ENCODE measurements at regions not wholly inside any gene's neighbourhood (a gene's known extent, or its start where the extent isn't known, plus 50 kb on each side); places are given as distances from the start of the nearest gene placed in this dataset.
"Not testable (repeated sequence)": the region's sequence is repeated elsewhere in the genome, so short reads cannot be mapped to it uniquely, and the experiment has no call there.

GRCh38 chr7:106566196-106566595 is 94.8 kb downstream of the CCDC71L start:
- DNase-seq (ENCODE audit: insufficient read length, low spot score) = no peak
- FAIRE-seq = no peak

GRCh38 chr7:106565428-106565827 is 95.5 kb downstream of the CCDC71L start:
- DNase-seq (ENCODE audit: insufficient read length, low spot score) = no peak
- no peak for FAIRE-seq

- DNase-seq (ENCODE audit: insufficient read length, low spot score) = no peak
- FAIRE-seq = no peak
Observed at GRCh38 chr7:106563466-106564150, 97.3 kb downstream of the CCDC71L start.

GRCh38 chr7:106562711-106563366 is 98.1 kb downstream of the CCDC71L start:
- no peak for FAIRE-seq
- no peak for DNase-seq (ENCODE audit: insufficient read length, low spot score)

- no peak for DNase-seq (ENCODE audit: insufficient read length, low spot score)
- FAIRE-seq = no peak
Observed at GRCh38 chr7:106561666-106562411, 99.1 kb downstream of the CCDC71L start.

- no peak for FAIRE-seq
- no peak for DNase-seq (ENCODE audit: insufficient read length, low spot score)
Observed at GRCh38 chr7:106561151-106561550, 99.8 kb downstream of the CCDC71L start.

- DNase-seq (ENCODE audit: insufficient read length, low spot score) = no peak
- no peak for FAIRE-seq
Observed at GRCh38 chr7:106560482-106560881, 100.5 kb downstream of the CCDC71L start.

GRCh38 chr7:106556244-106556643 is 104.7 kb downstream of the CCDC71L start:
- DNase-seq (ENCODE audit: insufficient read length, low spot score); FAIRE-seq: not testable (repeated sequence)

GRCh38 chr7:106554623-106555022 is 106.3 kb downstream of the CCDC71L start:
- not testable (repeated sequence) for FAIRE-seq; DNase-seq (ENCODE audit: insufficient read length, low spot score)

GRCh38 chr7:106553446-106553836 is 107.5 kb downstream of the CCDC71L start:
- FAIRE-seq (no peak), DNase-seq (ENCODE audit: insufficient read length, low spot score) (no peak)

GRCh38 chr7:106552645-106553445 is 108.1 kb downstream of the CCDC71L start:
- peak; percentile 97 for FAIRE-seq
- DNase-seq (ENCODE audit: insufficient read length, low spot score) = peak; percentile 45

- peak; percentile 57 for FAIRE-seq
- DNase-seq (ENCODE audit: insufficient read length, low spot score) = no peak
Observed at GRCh38 chr7:106551936-106552335, 109.0 kb downstream of the CCDC71L start.

GRCh38 chr7:106548491-106548890 is 112.5 kb downstream of the CCDC71L start:
- DNase-seq (ENCODE audit: insufficient read length, low spot score) (no peak), FAIRE-seq (no peak)

- no peak for DNase-seq (ENCODE audit: insufficient read length, low spot score)
- FAIRE-seq = no peak
Observed at GRCh38 chr7:106545275-106545674, 115.7 kb downstream of the CCDC71L start.

- FAIRE-seq (no peak), DNase-seq (ENCODE audit: insufficient read length, low spot score) (no peak)
Observed at GRCh38 chr7:106543221-106543757, 117.7 kb downstream of the CCDC71L start.

GRCh38 chr7:106542550-106543220 is 118.3 kb downstream of the CCDC71L start:
- FAIRE-seq (peak; percentile 86), DNase-seq (ENCODE audit: insufficient read length, low spot score) (peak; percentile 23)

GRCh38 chr7:106538638-106539037 is 122.3 kb downstream of the CCDC71L start:
- FAIRE-seq = no peak
- DNase-seq (ENCODE audit: insufficient read length, low spot score) = no peak

GRCh38 chr7:106537119-106537518 is 123.8 kb downstream of the CCDC71L start:
- no peak for DNase-seq (ENCODE audit: insufficient read length, low spot score)
- FAIRE-seq = no peak

- FAIRE-seq (no peak), DNase-seq (ENCODE audit: insufficient read length, low spot score) (no peak)
Observed at GRCh38 chr7:106536079-106536478, 124.9 kb downstream of the CCDC71L start.
